CD14-positive monocyte (primary cell): ENCODE measurements at regions not wholly inside any gene's neighbourhood (a gene's known extent, or its start where the extent isn't known, plus 50 kb on each side); places are given as distances from the start of the nearest gene placed in this dataset.

Experiments used
- DNase-seq, 3 donors: peaks; one replicate each; pipeline ENCODE4 v3.0.0-alpha.2; 2011 to 2022
- H2AFZ ChIP-seq: 2 replicates; pipeline ENCODE4 v1.6.0; 2012; ENCODE audit warnings: mild to moderate bottlenecking, low read depth, low read length, inconsistent platforms; ENCODE audit not compliant: insufficient read depth, poor library complexity, severe bottlenecking
- H3K27ac ChIP-seq, 2 donors: 1 replicate in 1 of 2; 2 replicates in 1 of 2; pipeline ENCODE4 v1.5.1; 2012 to 2013; ENCODE audit warnings: low read length in 2 of 2, control low read depth in 1 of 2, inconsistent platforms in 1 of 2, low read depth in 1 of 2, mild to moderate bottlenecking in 1 of 2
- H3K27me3 ChIP-seq, 2 donors: one replicate each; pipeline versions ENCODE4 v1.6.0 to v1.6.1; 2011 to 2013; ENCODE audit warnings: low read length in 2 of 2; ENCODE audit not compliant: control insufficient read depth in 2 of 2, insufficient read depth in 2 of 2
- H3K36me3 ChIP-seq, 2 donors: replicated peaks in 1 of 2; 1 replicate in 1 of 2; 2 replicates in 1 of 2; pipeline versions ENCODE4 v1.5.1 to v1.6.1; 2012 to 2013; ENCODE audit warnings: low read length in 2 of 2, control low read depth in 1 of 2, inconsistent platforms in 1 of 2, mild to moderate bottlenecking in 1 of 2; ENCODE audit not compliant: insufficient read depth in 2 of 2, control insufficient read depth in 1 of 2
- H3K4me1 ChIP-seq, 2 donors: 1 replicate in 1 of 2; 2 replicates in 1 of 2; pipeline versions ENCODE4 v1.5.1 to v1.6.1; 2012 to 2013; ENCODE audit warnings: low read length in 2 of 2, control low read depth in 1 of 2, inconsistent platforms in 1 of 2, mild to moderate bottlenecking in 1 of 2, moderate library complexity in 1 of 2; ENCODE audit not compliant: insufficient read depth in 2 of 2, control insufficient read depth in 1 of 2
- H3K4me2 ChIP-seq: replicated peaks from 2 replicates; pipeline ENCODE3; 2012; ENCODE audit warnings: low read length, moderate library complexity, mild to moderate bottlenecking; ENCODE audit not compliant: poor library complexity, severe bottlenecking; ENCODE audit errors: extremely low read depth
- H3K4me3 ChIP-seq, 3 experiments: fragments of 200-600 bp in 1 of 3; sonication (generic) in 1 of 3; replicated peaks in 1 of 3; 1 replicate in 2 of 3; 2 replicates in 1 of 3; pipeline ENCODE4 v1.5.1; 2011 to 2013; ENCODE audit warnings: low read length in 3 of 3, mild to moderate bottlenecking in 3 of 3, control low read depth in 2 of 3, low read depth in 2 of 3, inconsistent platforms in 1 of 3, moderate library complexity in 1 of 3
- H3K79me2 ChIP-seq: 2 replicates; pipeline ENCODE4 v1.6.0; 2012; ENCODE audit warnings: mild to moderate bottlenecking, control low read depth, inconsistent platforms, low read length, moderate library complexity; ENCODE audit not compliant: insufficient read depth
- H3K9ac ChIP-seq: 2 replicates; pipeline ENCODE4 v1.6.0; 2017; ENCODE audit warnings: low read length, mild to moderate bottlenecking; ENCODE audit not compliant: insufficient read depth, poor library complexity, severe bottlenecking
- H3K9me3 ChIP-seq, 2 donors: replicated peaks in 1 of 2; 1 replicate in 1 of 2; 2 replicates in 1 of 2; pipeline versions ENCODE4 v1.5.1 to v1.6.1; 2012 to 2013; ENCODE audit warnings: low read length in 2 of 2, control low read depth in 1 of 2; ENCODE audit not compliant: control insufficient read depth in 1 of 2, insufficient read depth in 1 of 2
- H4K20me1 ChIP-seq: 2 replicates; pipeline ENCODE4 v1.6.0; 2012; ENCODE audit warnings: mild to moderate bottlenecking, low read length, control low read depth, moderate library complexity; ENCODE audit not compliant: insufficient read depth
- H3K27ac Mint-ChIP-seq, 7 donors: one replicate each; pipeline ENCODE4 v1.8.0; 2020; ENCODE audit warnings: mild to moderate bottlenecking in 7 of 7, mixed read lengths in 7 of 7, moderate library complexity in 6 of 7, inconsistent platforms in 2 of 7
- H3K27me3 Mint-ChIP-seq, 3 donors: one replicate each; pipeline ENCODE4 v1.8.0; 2021 to 2022; ENCODE audit warnings: low read depth in 3 of 3, mild to moderate bottlenecking in 3 of 3, mixed read lengths in 3 of 3, moderate library complexity in 3 of 3, inconsistent platforms in 1 of 3
- H3K36me3 Mint-ChIP-seq, 2 donors: one replicate each; pipeline ENCODE4 v1.8.0; 2020; ENCODE audit warnings: mixed read lengths in 2 of 2, inconsistent platforms in 1 of 2, mild to moderate bottlenecking in 1 of 2
- H3K4me1 Mint-ChIP-seq: one replicate; pipeline ENCODE4 v1.8.0; 2020; ENCODE audit warnings: mild to moderate bottlenecking, mixed read lengths
- H3K4me3 Mint-ChIP-seq, 2 donors: one replicate each; pipeline ENCODE4 v1.8.0; 2020; ENCODE audit warnings: mild to moderate bottlenecking in 2 of 2, mixed read lengths in 2 of 2, moderate library complexity in 1 of 2
- H3K9me3 Mint-ChIP-seq, 7 donors: one replicate each; pipeline ENCODE4 v1.8.0; 2020 to 2022; ENCODE audit warnings: mixed read lengths in 7 of 7, mild to moderate bottlenecking in 6 of 7, moderate library complexity in 6 of 7, inconsistent platforms in 2 of 7
- WGBS: methylation state at CpG from one replicate; pipeline ENCODE4 v1.1.5; 2013; ENCODE audit warnings: missing lambda C conversion rate; ENCODE audit not compliant: insufficient coverage; 5-methylcytosine and 5-hydroxymethylcytosine counted together
- intact Hi-C, 2 donors: fragments of 100-400 bp; cut with micrococcal nuclease; formaldehyde crosslinking; loops; one replicate each; pipeline versions ENCODE4 v1.15.0 to v1.15.1; 2023
- TF ChIP-seq, protein P1 (sequence below): fragments of 200-600 bp; IDR thresholded peaks from one replicate; pipeline ENCODE4 v1.8.0; 2022; ENCODE audit warnings: antibody characterized with exemption, mild to moderate bottlenecking

DNA sequence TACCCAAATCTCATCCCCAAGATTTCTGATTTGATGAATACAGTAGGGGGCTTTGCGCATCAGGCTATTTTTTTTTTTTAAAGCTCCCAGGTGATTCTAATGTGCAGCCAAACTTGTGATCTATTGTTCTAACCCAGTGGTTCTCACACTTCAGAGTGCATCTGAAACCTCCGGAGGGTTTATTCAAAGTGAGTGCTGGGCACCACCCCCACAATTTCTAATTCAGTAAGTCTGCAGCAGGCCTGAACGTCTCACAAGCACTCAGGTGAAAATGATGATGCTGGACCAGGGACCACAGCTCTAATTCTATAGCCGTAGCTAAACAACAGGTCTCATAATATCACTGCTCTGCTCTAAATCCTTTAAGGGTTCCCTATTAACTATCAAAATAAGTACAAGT, 211.4 kb downstream of the FMR1NB start:
- Histone ChIP-seq H3K9me3 (no peaks in the 10 kb centered on the region), H4K20me1 (no peaks in the 10 kb centered on the region), H3K4me1 (no peaks in the 10 kb centered on the region), H3K79me2 (no peaks in the 10 kb centered on the region), H2AFZ (no peak overlapping the region), H3K36me3 (no peaks in the 10 kb centered on the region), H3K27me3 (no peaks in the 10 kb centered on the region), H3K4me3 (no peak overlapping the region), H3K4me2 (no peak overlapping the region), H3K27ac (no peak overlapping the region), H3K9ac (no peak overlapping the region)
- Mint-ChIP-seq H3K27me3 (no peaks in the 10 kb centered on the region), H3K4me3 (no peak overlapping the region), H3K4me1 (no peaks in the 10 kb centered on the region), H3K9me3 (peaks cover 0 to 2% (median 0%) of the 10 kb centered on the region in 7 donors), H3K36me3 (no peaks in the 10 kb centered on the region), H3K27ac (no peak overlapping the region)
- intact Hi-C loops: no loop called here
- TF ChIP-seq, protein P1, sequence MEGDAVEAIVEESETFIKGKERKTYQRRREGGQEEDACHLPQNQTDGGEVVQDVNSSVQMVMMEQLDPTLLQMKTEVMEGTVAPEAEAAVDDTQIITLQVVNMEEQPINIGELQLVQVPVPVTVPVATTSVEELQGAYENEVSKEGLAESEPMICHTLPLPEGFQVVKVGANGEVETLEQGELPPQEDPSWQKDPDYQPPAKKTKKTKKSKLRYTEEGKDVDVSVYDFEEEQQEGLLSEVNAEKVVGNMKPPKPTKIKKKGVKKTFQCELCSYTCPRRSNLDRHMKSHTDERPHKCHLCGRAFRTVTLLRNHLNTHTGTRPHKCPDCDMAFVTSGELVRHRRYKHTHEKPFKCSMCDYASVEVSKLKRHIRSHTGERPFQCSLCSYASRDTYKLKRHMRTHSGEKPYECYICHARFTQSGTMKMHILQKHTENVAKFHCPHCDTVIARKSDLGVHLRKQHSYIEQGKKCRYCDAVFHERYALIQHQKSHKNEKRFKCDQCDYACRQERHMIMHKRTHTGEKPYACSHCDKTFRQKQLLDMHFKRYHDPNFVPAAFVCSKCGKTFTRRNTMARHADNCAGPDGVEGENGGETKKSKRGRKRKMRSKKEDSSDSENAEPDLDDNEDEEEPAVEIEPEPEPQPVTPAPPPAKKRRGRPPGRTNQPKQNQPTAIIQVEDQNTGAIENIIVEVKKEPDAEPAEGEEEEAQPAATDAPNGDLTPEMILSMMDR: no peak
- WGBS: 92% methylated on average over 2 of the region's 4 CpGs
- no peak for DNase-seq

DNA sequence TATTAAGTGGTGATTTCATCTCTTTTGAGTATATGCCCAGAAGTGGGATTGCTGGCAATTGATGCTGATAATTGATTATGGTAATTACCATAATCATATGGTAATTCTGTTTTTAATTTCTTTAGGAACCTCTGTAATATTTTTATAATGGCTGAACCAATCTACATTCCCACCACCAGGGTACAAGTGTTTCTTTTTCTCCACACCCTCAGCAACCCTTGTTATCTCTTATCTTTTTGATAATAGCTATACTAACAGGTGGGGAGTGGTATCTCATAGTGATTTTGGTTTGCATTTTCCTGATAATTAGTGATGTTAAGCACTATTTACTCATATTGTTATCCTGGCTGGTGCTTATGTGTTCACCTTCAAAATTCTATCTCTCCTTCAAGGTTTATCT, 212.6 kb downstream of the FMR1NB start:
- TF ChIP-seq, protein P1: no peak
- Mint-ChIP-seq H3K36me3 (no peaks in the 10 kb centered on the region), H3K27me3 (no peaks in the 10 kb centered on the region), H3K4me3 (no peak overlapping the region), H3K9me3 (peaks cover 0 to 7% (median 0%) of the 10 kb centered on the region in 7 donors), H3K4me1 (no peaks in the 10 kb centered on the region), H3K27ac (no peak overlapping the region)
- Histone ChIP-seq H3K4me2 (no peak overlapping the region), H3K36me3 (no peaks in the 10 kb centered on the region), H4K20me1 (no peaks in the 10 kb centered on the region), H3K79me2 (no peaks in the 10 kb centered on the region), H3K27ac (no peak overlapping the region), H2AFZ (no peak overlapping the region), H3K9me3 (no peaks in the 10 kb centered on the region), H3K9ac (no peak overlapping the region), H3K27me3 (no peaks in the 10 kb centered on the region), H3K4me1 (no peaks in the 10 kb centered on the region), H3K4me3 (no peak overlapping the region)
- no peak for DNase-seq
- intact Hi-C loops: no loop called here
